HG02885 (cell line): ENCODE measurements at regions not wholly inside any gene's neighbourhood (a gene's known extent, or its start where the extent isn't known, plus 50 kb on each side); places are given as distances from the start of the nearest gene placed in this dataset.
"Not testable (repeated sequence)": the region's sequence is repeated elsewhere in the genome, so short reads cannot be mapped to it uniquely, and the experiment has no call there.

Source experiments
- ATAC-seq: cut with Tn5 transposase; IDR thresholded peaks from one replicate; pipeline ENCODE4 v1.9.1; 2021; ENCODE audit warnings: mild to moderate bottlenecking; ENCODE audit not compliant: unreplicated experiment, poor library complexity

GRCh38 chr5:62051747-62052146 is 254.3 kb upstream of the KIF2A start:
- no peak for ATAC-seq

GRCh38 chr5:62059960-62060359 is 246.0 kb upstream of the KIF2A start:
- no peak for ATAC-seq

- ATAC-seq = no peak
These were observed 241.0 kb upstream of the KIF2A start for GRCh38 chr5:62065050-62065449.

- ATAC-seq = no peak
These were observed 239.2 kb upstream of the KIF2A start for GRCh38 chr5:62066761-62067277.

- ATAC-seq = no peak
These were observed 237.5 kb upstream of the KIF2A start for GRCh38 chr5:62068554-62068953.

GRCh38 chr5:62077387-62077786 is 228.6 kb upstream of the KIF2A start:
- ATAC-seq = no peak

GRCh38 chr5:62077823-62078550 is 228.0 kb upstream of the KIF2A start:
- ATAC-seq = no peak

GRCh38 chr5:62082370-62082801 is 223.6 kb upstream of the KIF2A start:
- ATAC-seq = no peak

GRCh38 chr5:62083247-62083646 is 222.8 kb upstream of the KIF2A start:
- ATAC-seq = no peak

GRCh38 chr5:62083661-62084060 is 222.3 kb upstream of the KIF2A start:
- no peak for ATAC-seq

- ATAC-seq = no peak
These were observed 221.6 kb upstream of the KIF2A start for GRCh38 chr5:62084391-62084790.

- ATAC-seq = no peak
These were observed 215.1 kb upstream of the KIF2A start for GRCh38 chr5:62090953-62091352.

GRCh38 chr5:62093411-62093810 is 212.6 kb upstream of the KIF2A start:
- ATAC-seq = no peak

- no peak for ATAC-seq
These were observed 212.0 kb upstream of the KIF2A start for GRCh38 chr5:62093976-62094375.

GRCh38 chr5:62097361-62097760 is 208.6 kb upstream of the KIF2A start:
- ATAC-seq = no peak

GRCh38 chr5:62100201-62100600 is 205.8 kb upstream of the KIF2A start:
- no peak for ATAC-seq

GRCh38 chr5:62103863-62104262 is 202.1 kb upstream of the KIF2A start:
- ATAC-seq = not testable (repeated sequence)

- no peak for ATAC-seq
These were observed 194.6 kb upstream of the KIF2A start for GRCh38 chr5:62111428-62111827.

GRCh38 chr5:62112689-62113228 is 193.2 kb upstream of the KIF2A start:
- no peak for ATAC-seq

GRCh38 chr5:62115014-62115413 is 191.0 kb upstream of the KIF2A start:
- ATAC-seq = no peak

- ATAC-seq = no peak
These were observed 181.7 kb upstream of the KIF2A start for GRCh38 chr5:62124266-62124665.

- no peak for ATAC-seq
These were observed 179.9 kb upstream of the KIF2A start for GRCh38 chr5:62126090-62126489.
